ENCODE measurements at regions not wholly inside any gene's neighbourhood (a gene's known extent, or its start where the extent isn't known, plus 50 kb on each side); places are given as distances from the start of the nearest gene placed in this dataset.

- TF ChIP-seq, protein P1, sequence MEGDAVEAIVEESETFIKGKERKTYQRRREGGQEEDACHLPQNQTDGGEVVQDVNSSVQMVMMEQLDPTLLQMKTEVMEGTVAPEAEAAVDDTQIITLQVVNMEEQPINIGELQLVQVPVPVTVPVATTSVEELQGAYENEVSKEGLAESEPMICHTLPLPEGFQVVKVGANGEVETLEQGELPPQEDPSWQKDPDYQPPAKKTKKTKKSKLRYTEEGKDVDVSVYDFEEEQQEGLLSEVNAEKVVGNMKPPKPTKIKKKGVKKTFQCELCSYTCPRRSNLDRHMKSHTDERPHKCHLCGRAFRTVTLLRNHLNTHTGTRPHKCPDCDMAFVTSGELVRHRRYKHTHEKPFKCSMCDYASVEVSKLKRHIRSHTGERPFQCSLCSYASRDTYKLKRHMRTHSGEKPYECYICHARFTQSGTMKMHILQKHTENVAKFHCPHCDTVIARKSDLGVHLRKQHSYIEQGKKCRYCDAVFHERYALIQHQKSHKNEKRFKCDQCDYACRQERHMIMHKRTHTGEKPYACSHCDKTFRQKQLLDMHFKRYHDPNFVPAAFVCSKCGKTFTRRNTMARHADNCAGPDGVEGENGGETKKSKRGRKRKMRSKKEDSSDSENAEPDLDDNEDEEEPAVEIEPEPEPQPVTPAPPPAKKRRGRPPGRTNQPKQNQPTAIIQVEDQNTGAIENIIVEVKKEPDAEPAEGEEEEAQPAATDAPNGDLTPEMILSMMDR (conservative IDR thresholded peaks at IDR 0.05 in 1 of 2, IDR thresholded peaks at IDR 0.05 in 1 of 2; ENCODE audit: low read depth in 1 of 2, low read length in 2 of 2) = no peak
- no peak for TF ChIP-seq EZH2 (IDR thresholded peaks at IDR 0.05; ENCODE audit: low read length, missing control alignments)
Observed at GRCh38 chr19:34104096-34104495, 68.2 kb upstream of the LSM14A start.

All from fibroblast of lung (primary cell).